Esophagus muscularis mucosa (tissue), 3 donors: ENCODE measurements at regions not wholly inside any gene's neighbourhood (a gene's known extent, or its start where the extent isn't known, plus 50 kb on each side); places are given as distances from the start of the nearest gene placed in this dataset.
A peak's percentile ranks its signal among the peaks of the same experiment; 100 is the strongest.

Experiments
- POLR2A ChIP-seq: fragments of 450-650 bp; IDR thresholded peaks from one replicate; pipeline ENCODE4 v1.6.1; 2017; ENCODE audit warnings: antibody characterized with exemption, moderate library complexity, mild to moderate bottlenecking, low read depth
- POLR2AphosphoS5 ChIP-seq, 2 donors: sonication (generic); formaldehyde crosslinking; IDR thresholded peaks; one replicate each; pipeline ENCODE4 v1.6.1; 2017; ENCODE audit warnings: antibody characterized with exemption in 2 of 2
- TF ChIP-seq, protein P1 (sequence below), 3 experiments: fragments of 200-600 bp in 2 of 3; fragments of 450-650 bp in 1 of 3; sonication (generic) in 2 of 3; IDR thresholded peaks; one replicate each; pipeline ENCODE4 v1.5.1; 2017 to 2019; ENCODE audit warnings: antibody characterized with exemption in 3 of 3, mild to moderate bottlenecking in 2 of 3, moderate library complexity in 1 of 3

DNA sequence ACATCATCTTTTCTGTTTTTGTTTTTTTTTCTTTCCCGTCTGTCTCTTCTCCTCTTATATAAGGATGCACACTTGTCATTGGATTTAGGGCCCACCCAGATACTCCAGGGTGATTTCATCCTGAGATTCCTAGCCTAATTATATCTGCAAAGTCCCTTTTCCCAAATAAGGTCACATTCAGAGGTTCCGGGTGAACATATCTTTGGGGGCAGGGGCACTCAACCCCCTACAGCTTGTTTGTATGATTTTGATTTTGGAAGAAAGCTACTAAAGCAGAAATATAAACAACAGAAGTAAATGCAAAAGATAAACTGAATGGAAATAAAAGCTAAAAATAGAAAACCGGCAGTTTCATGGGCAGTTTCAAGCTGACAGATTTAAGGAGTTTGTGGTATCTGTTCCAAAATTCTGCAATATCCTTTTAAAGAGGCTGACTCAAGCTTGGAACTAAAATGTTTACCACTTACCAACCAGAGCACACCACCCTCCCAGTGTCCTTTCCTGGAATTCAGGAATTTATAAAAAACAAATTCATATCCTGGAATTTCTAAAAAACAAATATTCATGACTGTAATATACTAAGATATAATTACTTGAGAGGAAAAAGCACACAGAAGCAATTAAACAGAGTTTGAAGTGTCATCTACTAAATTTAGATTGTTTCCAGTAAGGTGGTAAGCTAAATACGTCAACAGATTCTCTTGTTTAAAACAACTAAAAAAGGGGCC lies 100.0 kb upstream of the CARMIL1 start:
- TF ChIP-seq, protein P1, sequence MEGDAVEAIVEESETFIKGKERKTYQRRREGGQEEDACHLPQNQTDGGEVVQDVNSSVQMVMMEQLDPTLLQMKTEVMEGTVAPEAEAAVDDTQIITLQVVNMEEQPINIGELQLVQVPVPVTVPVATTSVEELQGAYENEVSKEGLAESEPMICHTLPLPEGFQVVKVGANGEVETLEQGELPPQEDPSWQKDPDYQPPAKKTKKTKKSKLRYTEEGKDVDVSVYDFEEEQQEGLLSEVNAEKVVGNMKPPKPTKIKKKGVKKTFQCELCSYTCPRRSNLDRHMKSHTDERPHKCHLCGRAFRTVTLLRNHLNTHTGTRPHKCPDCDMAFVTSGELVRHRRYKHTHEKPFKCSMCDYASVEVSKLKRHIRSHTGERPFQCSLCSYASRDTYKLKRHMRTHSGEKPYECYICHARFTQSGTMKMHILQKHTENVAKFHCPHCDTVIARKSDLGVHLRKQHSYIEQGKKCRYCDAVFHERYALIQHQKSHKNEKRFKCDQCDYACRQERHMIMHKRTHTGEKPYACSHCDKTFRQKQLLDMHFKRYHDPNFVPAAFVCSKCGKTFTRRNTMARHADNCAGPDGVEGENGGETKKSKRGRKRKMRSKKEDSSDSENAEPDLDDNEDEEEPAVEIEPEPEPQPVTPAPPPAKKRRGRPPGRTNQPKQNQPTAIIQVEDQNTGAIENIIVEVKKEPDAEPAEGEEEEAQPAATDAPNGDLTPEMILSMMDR (IDR thresholded peaks at IDR 0.05), result no peak
- TF ChIP-seq POLR2AphosphoS5 (IDR thresholded peaks at IDR 0.05), result peak in 1 of 2 donors; percentile 39
- TF ChIP-seq POLR2A, result no peak
